Hematopoietic multipotent progenitor cell treated with erythropoietin and hydrocortisone succinate and interleukin-3 and kit ligand, for 6 days (in vitro differentiated cells): ENCODE measurements at regions not wholly inside any gene's neighbourhood (a gene's known extent, or its start where the extent isn't known, plus 50 kb on each side); places are given as distances from the start of the nearest gene placed in this dataset.
"Not testable (repeated sequence)": the region's sequence is repeated elsewhere in the genome, so short reads cannot be mapped to it uniquely, and the experiment has no call there.

Source experiments
- DNase-seq: peaks from one replicate; pipeline ENCODE4 v3.0.0-alpha.2; 2015

DNA sequence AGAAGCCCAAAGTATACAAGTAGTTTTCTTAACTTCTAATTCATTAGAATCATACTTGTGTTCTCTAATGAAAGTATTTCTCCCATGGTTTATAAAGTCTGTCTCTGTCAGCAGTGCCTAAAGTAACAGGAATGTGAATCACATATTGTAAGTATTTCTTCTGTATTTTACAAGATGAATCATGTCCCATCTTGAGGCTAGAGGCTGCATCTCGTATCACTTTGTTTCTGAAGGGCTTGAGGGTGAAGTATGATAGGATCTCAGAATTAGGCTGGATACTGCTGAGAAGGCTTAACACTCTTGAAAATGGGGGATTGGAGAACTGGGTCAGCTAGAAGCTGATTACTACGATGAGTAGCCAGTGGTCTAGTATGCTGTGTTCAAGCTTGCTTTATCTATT, 242.2 kb upstream of the ACTBL2 start:
- no peak for DNase-seq

GRCh38 chr5:57721226-57721625, 238.6 kb upstream of the ACTBL2 start:
- DNase-seq, result no peak

GRCh38 chr5:57720656-57721055, 238.0 kb upstream of the ACTBL2 start:
- DNase-seq, result no peak

DNA sequence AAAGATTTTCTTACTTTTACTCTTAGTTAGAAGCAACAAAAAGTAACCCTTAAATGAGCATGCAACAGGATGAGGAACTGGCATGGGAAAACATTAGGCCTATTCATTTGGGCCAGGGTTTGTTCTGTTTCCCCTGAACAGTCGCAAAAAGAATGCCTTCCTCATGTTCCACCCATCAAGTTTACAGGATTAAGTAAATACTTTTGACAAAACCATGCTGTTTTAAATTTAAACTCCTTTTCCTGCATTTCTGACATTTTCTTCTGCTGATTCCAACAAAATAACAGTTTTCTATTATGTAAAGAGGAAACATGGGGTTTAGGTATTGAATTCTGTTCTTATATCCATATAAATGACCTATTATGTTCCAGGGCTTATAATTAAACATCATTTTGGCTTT, 236.6 kb upstream of the ACTBL2 start:
- no peak for DNase-seq

DNA sequence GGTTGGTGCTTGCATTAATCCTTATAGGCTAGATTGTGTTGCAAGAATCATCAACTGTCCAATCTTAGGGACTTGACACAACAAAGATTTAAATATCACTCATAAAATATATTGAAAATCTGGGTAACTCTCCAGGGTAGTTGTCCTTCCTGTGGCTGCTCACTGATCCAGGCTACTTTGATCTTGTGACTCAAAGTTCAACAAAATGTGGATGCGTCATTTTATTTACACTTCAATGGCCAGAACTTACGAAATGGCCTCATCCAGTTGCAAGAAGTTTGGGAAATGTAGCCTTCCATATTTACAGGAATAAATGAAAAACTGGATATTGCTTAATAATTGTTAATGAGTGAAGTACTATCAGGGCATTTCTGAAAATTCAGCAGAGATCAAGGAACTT, 235.5 kb upstream of the ACTBL2 start:
- no peak for DNase-seq

DNA sequence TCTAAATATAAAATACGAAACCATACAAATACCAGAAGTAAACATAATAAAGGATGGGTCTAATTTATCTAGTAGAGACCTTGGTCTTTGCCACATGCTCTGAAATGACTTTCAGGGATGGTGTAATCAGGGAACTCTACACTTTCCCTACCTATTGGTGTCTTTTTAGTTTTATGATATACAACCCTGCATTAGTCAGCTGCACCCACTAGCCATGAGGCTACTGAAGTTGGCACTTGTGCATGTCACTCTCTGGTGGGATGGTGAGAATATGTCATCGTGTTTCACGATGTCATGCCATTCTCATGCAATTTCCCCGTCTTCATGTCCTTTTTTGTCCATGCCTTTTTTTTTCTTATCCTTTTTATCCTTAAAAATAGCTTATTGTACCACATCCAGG, 234.9 kb upstream of the ACTBL2 start:
- no peak for DNase-seq

DNA sequence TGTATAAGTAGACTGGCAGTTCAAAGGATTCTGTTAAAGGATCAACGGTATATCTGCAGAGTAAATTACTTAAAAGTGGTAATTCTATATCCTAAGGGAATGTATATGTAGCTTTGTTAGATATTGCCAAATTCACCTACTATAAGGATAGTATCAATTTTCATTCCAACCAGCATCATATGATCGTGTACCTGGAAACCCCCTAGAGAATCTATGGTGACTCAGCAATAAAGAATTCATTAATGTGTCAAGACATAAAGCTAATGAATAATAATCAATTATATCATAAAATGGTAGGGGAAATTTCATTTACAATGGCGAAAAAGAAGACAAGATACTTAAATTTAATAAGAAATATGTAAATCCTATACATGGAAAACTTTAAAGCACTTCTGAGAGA, 234.1 kb upstream of the ACTBL2 start:
- no peak for DNase-seq

GRCh38 chr5:57715296-57715695, 232.7 kb upstream of the ACTBL2 start:
- no peak for DNase-seq

- not testable (repeated sequence) for DNase-seq
Measured at GRCh38 chr5:57713535-57713934, 230.9 kb upstream of the ACTBL2 start.

DNA sequence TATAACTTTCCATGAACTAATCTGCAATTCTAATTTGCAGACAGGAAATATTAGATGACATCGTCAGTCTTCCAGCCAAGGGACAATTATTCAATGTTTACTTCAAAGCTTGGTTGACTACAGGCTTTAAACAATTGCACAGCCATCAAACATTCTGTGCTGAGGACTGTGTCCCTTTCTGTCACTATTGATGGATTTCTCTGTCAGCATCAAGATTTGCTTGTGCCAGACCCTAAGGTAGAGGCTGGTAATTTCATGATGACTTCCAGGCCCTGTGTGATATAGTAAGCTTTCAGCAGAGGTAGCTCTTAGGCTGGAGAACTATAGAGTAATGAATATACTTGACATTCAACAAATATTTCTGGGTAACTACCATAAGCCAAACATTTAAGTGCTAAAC, 229.3 kb upstream of the ACTBL2 start:
- DNase-seq, result no peak

- DNase-seq, result no peak
Measured at GRCh38 chr5:57711471-57711870, 228.9 kb upstream of the ACTBL2 start.

- no peak for DNase-seq
Measured at GRCh38 chr5:57710126-57710525, 227.5 kb upstream of the ACTBL2 start.

GRCh38 chr5:57705769-57706168, 223.2 kb upstream of the ACTBL2 start:
- no peak for DNase-seq

- DNase-seq, result no peak
Measured at GRCh38 chr5:57703721-57704120, 221.1 kb upstream of the ACTBL2 start.

GRCh38 chr5:57700484-57700883, 217.9 kb upstream of the ACTBL2 start:
- DNase-seq, result no peak

GRCh38 chr5:57700072-57700471, 217.5 kb upstream of the ACTBL2 start:
- no peak for DNase-seq

DNA sequence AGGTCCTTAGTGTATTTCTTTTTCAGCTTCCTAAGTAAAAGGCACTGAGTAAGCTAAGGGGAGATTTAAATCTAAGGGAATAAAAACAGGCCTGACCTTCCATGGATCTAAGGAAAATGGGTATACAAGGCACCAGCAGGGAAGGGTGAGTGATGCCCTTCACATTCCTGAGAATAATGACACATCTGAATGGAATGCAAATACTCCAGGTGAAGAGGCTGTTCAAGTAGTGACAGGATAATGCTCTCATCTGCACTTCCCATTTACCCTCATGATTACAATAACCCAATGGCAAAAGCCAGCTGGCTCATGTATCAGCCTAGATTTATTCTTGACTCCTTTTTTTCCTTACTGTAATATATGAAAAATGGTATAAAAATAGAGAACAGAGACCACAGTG, 216.2 kb upstream of the ACTBL2 start:
- DNase-seq, result no peak

- no peak for DNase-seq
Measured at GRCh38 chr5:57698086-57698485, 215.5 kb upstream of the ACTBL2 start.

DNA sequence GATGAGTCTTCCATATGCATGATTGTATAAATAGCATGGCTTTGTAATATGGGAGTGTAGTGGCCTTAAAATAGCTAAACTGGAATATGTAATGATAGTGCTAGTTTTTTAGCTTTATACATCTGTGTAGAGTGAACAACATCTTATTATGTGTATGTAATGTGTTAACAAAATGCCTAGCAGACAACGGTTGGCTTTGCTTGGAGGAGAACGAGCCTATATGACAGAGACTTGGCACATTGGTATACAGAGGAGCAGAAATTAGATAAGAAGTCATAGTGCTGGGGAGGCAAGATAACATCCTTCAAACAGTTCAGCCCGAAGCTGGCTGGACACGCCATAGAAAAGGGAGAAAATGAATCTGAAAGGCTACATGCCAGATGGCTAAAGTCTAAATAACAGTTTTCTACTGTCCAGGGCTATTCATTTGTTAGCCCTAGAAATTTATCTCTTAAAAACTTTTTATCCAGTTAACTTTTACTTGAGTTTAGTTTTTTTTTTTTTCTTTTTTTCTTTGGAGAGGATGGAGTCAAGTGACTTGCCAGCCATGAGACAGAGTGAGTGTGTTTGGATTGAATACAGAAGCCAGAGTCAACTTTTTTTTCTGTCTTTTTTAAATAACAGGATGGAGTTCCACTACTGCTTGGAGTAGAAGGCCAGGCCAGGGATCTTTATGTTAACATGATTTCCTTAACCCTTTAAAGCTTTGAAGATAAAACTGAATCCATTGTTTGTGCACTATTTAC, 214.4 kb upstream of the ACTBL2 start:
- DNase-seq, result peak; percentile 66

DNA sequence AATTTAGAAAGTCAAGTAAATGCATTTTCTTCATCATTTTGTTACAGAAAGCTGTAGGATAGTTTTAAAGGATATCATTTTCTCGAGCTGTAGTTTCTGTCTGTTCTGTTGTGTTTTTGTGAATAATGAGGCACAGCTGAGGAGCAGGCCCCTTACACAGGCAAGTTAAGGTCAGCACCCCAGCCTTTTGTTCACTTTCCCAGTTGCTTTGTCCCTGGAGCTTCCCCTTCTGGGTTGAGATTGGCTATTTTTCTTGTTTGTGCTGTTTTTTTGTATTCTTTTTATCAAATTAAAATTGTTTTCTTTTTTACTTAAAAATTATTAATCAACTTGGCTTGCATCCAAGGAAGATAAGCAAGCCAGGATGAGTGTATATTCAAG, 213.8 kb upstream of the ACTBL2 start:
- no peak for DNase-seq

DNA sequence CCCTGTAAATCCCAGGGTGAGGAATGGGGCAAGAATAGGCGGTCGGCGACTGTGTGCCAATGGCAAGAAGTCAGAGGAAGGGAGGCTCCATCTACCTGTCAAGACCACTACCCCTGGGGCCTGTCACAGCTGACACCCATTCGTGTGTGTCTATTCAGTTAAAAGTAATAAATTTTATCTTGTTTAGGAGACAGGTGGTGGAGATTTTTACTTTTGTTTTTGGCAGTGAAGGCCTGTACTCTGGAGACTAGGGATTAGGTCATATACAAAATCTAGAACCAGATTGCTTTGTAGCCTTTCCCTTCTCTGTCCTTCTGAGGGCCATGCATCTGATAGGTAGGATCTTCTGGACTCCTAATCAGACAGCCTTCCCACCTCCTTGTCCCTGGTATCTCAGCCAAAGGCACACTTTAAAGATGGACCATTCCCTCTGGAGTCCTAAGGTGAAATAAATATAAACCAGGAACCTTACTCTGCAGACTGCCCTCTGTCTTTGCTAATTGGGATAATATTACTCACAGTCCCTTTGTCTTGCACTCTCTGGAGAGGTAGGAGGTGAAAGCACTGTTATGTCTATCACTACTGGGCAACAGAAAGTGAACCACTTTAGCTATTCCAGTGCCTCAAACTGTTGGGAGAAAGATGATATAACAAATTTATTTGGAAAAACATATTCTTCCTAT, 213.2 kb upstream of the ACTBL2 start:
- no peak for DNase-seq

DNA sequence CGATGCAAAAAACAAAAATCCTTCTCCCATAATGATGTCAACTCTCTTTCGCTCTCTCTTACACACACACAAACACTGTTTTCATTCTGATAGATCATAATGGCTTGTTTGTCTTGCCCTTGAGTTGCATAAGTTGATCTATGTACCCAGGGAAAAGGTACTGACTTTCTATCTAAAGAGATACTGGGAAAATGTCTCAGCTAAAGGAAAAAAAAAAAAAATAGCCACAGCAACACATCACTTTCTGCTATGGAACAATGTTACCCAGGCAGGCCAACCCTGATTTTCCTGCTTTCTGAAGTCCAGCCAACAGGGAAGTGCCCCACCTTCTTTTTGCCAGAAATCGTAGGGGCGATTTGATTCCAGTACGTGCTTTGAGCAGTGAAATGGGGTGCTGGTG, 212.6 kb upstream of the ACTBL2 start:
- DNase-seq, result no peak

DNA sequence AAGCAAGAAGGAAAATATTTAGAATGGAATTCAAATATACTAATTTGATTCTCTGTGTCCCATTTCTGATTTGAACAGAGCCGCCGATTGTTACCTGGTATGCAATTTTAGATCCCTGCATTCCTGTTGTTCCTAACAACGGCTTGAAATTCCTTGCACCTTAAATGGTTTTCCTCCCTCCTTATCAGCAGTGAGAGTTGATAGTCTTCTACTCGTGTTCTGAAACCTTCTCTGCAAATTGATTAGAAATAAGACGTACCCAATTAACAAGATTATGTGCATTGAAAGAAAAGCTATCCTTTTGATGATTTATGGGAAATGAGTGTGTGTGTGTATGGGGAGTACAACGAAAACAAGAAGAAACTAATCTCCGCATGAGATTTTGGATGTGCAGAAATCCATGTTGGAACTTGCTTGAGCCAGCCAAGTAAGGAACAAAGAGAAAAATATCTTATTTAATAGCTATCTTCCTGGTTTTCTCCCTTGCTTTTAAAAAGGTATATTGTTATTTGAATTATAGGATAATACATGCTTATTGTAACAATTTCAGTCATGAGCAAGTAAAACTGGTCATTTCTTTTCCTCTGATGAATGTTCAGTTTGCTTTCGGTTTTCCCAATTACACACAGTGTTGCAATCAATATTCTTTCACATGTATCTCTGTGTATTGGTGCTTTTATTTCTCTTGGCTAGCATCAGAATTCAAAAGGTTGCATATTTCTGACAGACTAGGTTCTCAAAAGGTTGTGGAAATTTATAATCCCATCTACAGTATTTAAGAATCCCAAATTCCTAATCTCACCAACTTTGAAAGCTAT, 211.1 kb upstream of the ACTBL2 start:
- DNase-seq, result no peak
